ENCODE measurements at regions not wholly inside any gene's neighbourhood (a gene's known extent, or its start where the extent isn't known, plus 50 kb on each side); places are given as distances from the start of the nearest gene placed in this dataset.

GRCh38 chr6:98764373-98764911 is 69.9 kb upstream of the POU3F2 start:
- H3K9me3 ChIP-seq (ENCODE audit: control insufficient read depth, low read length) = no peaks in the 10 kb centered on the region
- peak overlapping the region; percentile 49 for H3K9ac ChIP-seq (ENCODE audit: low read length)
- H3K4me3 ChIP-seq (ENCODE audit: low read length) = peak overlapping the region; percentile 75
- H3K36me3 ChIP-seq (ENCODE audit: control insufficient read depth, insufficient read depth, low read length, severe bottlenecking) = no peaks in the 10 kb centered on the region
- peak; percentile 12 for DNase-seq (ENCODE audit: low read depth)
- no peaks in the 10 kb centered on the region for H3K27me3 ChIP-seq (replicated peaks; ENCODE audit: control insufficient read depth, insufficient read depth, low read length)
- no peaks in the 10 kb centered on the region for H3K4me1 ChIP-seq (ENCODE audit: control insufficient read depth, insufficient read depth, low read length)

GRCh38 chr6:98769546-98769945 is 64.8 kb upstream of the POU3F2 start:
- no peaks in the 10 kb centered on the region for H3K4me1 ChIP-seq (ENCODE audit: control insufficient read depth, insufficient read depth, low read length)
- H3K4me3 ChIP-seq (ENCODE audit: low read length) = no peak overlapping the region
- no peak for DNase-seq (ENCODE audit: low read depth)
- H3K9me3 ChIP-seq (ENCODE audit: control insufficient read depth, low read length) = no peaks in the 10 kb centered on the region
- no peaks in the 10 kb centered on the region for H3K36me3 ChIP-seq (ENCODE audit: control insufficient read depth, insufficient read depth, low read length, severe bottlenecking)
- peaks cover 12% of the 10 kb centered on the region for H3K27me3 ChIP-seq (replicated peaks; ENCODE audit: control insufficient read depth, insufficient read depth, low read length)
- no peak overlapping the region for H3K9ac ChIP-seq (ENCODE audit: low read length)

- H3K9ac ChIP-seq (ENCODE audit: low read length) = no peak overlapping the region
- no peaks in the 10 kb centered on the region for H3K36me3 ChIP-seq (ENCODE audit: control insufficient read depth, insufficient read depth, low read length, severe bottlenecking)
- H3K4me3 ChIP-seq (ENCODE audit: low read length) = no peak overlapping the region
- H3K4me1 ChIP-seq (ENCODE audit: control insufficient read depth, insufficient read depth, low read length) = no peaks in the 10 kb centered on the region
- no peaks in the 10 kb centered on the region for H3K9me3 ChIP-seq (ENCODE audit: control insufficient read depth, low read length)
- no peak for DNase-seq (ENCODE audit: low read depth)
- peaks cover 33% of the 10 kb centered on the region for H3K27me3 ChIP-seq (replicated peaks; ENCODE audit: control insufficient read depth, insufficient read depth, low read length)
Measured at GRCh38 chr6:98775205-98775604, 59.2 kb upstream of the POU3F2 start.

- H3K9me3 ChIP-seq (ENCODE audit: control insufficient read depth, low read length) = no peaks in the 10 kb centered on the region
- H3K9ac ChIP-seq (ENCODE audit: low read length) = no peak overlapping the region
Measured at GRCh38 chr6:98777762-98778161, 56.6 kb upstream of the POU3F2 start.

GRCh38 chr6:98779618-98780017 is 54.8 kb upstream of the POU3F2 start:
- Histone ChIP-seq H3K36me3 (ENCODE audit: control insufficient read depth, insufficient read depth, low read length, severe bottlenecking) (no peaks in the 10 kb centered on the region), H3K27me3 (replicated peaks; ENCODE audit: control insufficient read depth, insufficient read depth, low read length) (peaks cover 22% of the 10 kb centered on the region), H3K9me3 (ENCODE audit: control insufficient read depth, low read length) (no peaks in the 10 kb centered on the region), H3K4me3 (ENCODE audit: low read length) (no peak overlapping the region), H3K9ac (ENCODE audit: low read length) (no peak overlapping the region), H3K4me1 (ENCODE audit: control insufficient read depth, insufficient read depth, low read length) (no peaks in the 10 kb centered on the region)
- DNase-seq (ENCODE audit: low read depth) = no peak

More at GRCh38 chr6:98777762-98778161, 56.6 kb upstream of the POU3F2 start:
- H3K4me1 ChIP-seq (ENCODE audit: control insufficient read depth, insufficient read depth, low read length) = no peaks in the 10 kb centered on the region
- no peak overlapping the region for H3K4me3 ChIP-seq (ENCODE audit: low read length)
- H3K36me3 ChIP-seq (ENCODE audit: control insufficient read depth, insufficient read depth, low read length, severe bottlenecking) = no peaks in the 10 kb centered on the region
- peaks cover 28% of the 10 kb centered on the region for H3K27me3 ChIP-seq (replicated peaks; ENCODE audit: control insufficient read depth, insufficient read depth, low read length)
- DNase-seq (ENCODE audit: low read depth) = no peak

- H3K4me3 ChIP-seq (ENCODE audit: low read length) = no peak overlapping the region
- H3K36me3 ChIP-seq (ENCODE audit: control insufficient read depth, insufficient read depth, low read length, severe bottlenecking) = no peaks in the 10 kb centered on the region
- no peaks in the 10 kb centered on the region for H3K9me3 ChIP-seq (ENCODE audit: control insufficient read depth, low read length)
- H3K9ac ChIP-seq (ENCODE audit: low read length) = no peak overlapping the region
- H3K4me1 ChIP-seq (ENCODE audit: control insufficient read depth, insufficient read depth, low read length) = no peaks in the 10 kb centered on the region
- H3K27me3 ChIP-seq (replicated peaks; ENCODE audit: control insufficient read depth, insufficient read depth, low read length) = peaks cover 20% of the 10 kb centered on the region
- DNase-seq (ENCODE audit: low read depth) = no peak
Measured at GRCh38 chr6:98782772-98783171, 51.6 kb upstream of the POU3F2 start.

- Histone ChIP-seq H3K36me3 (ENCODE audit: control insufficient read depth, insufficient read depth, low read length, severe bottlenecking) (no peaks in the 10 kb centered on the region), H3K4me3 (ENCODE audit: low read length) (no peak overlapping the region), H3K4me1 (ENCODE audit: control insufficient read depth, insufficient read depth, low read length) (no peaks in the 10 kb centered on the region), H3K9ac (ENCODE audit: low read length) (no peak overlapping the region), H3K27me3 (replicated peaks; ENCODE audit: control insufficient read depth, insufficient read depth, low read length) (peaks cover 24% of the 10 kb centered on the region), H3K9me3 (ENCODE audit: control insufficient read depth, low read length) (no peaks in the 10 kb centered on the region)
- DNase-seq (ENCODE audit: low read depth) = no peak
Measured at GRCh38 chr6:98783578-98783977, 50.8 kb upstream of the POU3F2 start.
